AG04450 (cell line): ENCODE measurements at regions not wholly inside any gene's neighbourhood (a gene's known extent, or its start where the extent isn't known, plus 50 kb on each side); places are given as distances from the start of the nearest gene placed in this dataset.

Experiments used
- CTCF ChIA-PET: fragments of 300-600, 350-600 bp; formaldehyde crosslinking; extraction: SDS; loops from one replicate; lab custom pipeline; 2022; ENCODE audit warnings: antibody characterized with exemption, inconsistent platforms; lab: Charles Lee
- POLR2A ChIA-PET: fragments of 350-600 bp; formaldehyde crosslinking; extraction: SDS; loops from one replicate; lab custom pipeline; 2021; ENCODE audit warnings: antibody characterized with exemption, inconsistent platforms; lab: Yijun Ruan, JAX
- DNase-seq: peaks from one replicate; pipeline ENCODE4 v3.0.0-alpha.2; 2011; ENCODE audit warnings: low read depth, low spot score
- H3K27ac ChIP-seq: one replicate; pipeline ENCODE4 v1.5.1; 2012; ENCODE audit warnings: low read depth, low read length, control low read depth
- H3K27me3 ChIP-seq: one replicate; pipeline ENCODE4 v1.6.0; 2012; ENCODE audit warnings: low read length; ENCODE audit not compliant: control insufficient read depth, insufficient read depth
- H3K4me3 ChIP-seq: 2 replicates; pipeline ENCODE4 v1.5.1; 2011; ENCODE audit warnings: mild to moderate bottlenecking, low read depth, low read length, control low read depth
- H3K9me3 ChIP-seq: 2 replicates; pipeline ENCODE4 v1.5.1; 2012; ENCODE audit warnings: low read length; ENCODE audit not compliant: control insufficient read depth, insufficient read depth
- TF ChIP-seq, protein P1 (sequence below): IDR thresholded peaks from 2 replicates; pipeline ENCODE4 v1.5.1; 2011; ENCODE audit warnings: low read depth, low read length, control low read depth, inconsistent platforms

DNA sequence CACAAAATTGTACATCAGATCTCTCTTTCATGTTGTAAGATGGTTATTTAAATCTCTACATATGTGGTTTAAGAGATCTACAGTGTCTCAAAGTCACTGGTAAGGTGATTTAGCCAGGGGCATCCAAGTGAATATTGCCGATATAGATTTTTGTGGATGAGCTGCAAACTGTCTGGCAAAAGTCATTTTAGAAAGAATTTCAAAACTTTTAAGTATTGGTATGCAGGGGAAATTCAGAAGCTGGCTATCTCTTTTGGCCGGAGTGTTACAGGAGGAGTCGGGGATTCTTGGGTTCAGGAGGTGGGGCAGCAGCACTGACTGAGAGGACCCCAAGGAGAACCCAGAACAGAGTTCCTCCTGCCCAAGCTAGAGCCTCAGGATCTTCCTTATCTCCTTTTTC is 69.9 kb downstream of the PTHLH start:
- Histone ChIP-seq H3K4me3 (no peak overlapping the region), H3K27me3 (no peaks in the 10 kb centered on the region), H3K27ac (no peak overlapping the region), H3K9me3 (no peaks in the 10 kb centered on the region)
- TF ChIP-seq, protein P1, sequence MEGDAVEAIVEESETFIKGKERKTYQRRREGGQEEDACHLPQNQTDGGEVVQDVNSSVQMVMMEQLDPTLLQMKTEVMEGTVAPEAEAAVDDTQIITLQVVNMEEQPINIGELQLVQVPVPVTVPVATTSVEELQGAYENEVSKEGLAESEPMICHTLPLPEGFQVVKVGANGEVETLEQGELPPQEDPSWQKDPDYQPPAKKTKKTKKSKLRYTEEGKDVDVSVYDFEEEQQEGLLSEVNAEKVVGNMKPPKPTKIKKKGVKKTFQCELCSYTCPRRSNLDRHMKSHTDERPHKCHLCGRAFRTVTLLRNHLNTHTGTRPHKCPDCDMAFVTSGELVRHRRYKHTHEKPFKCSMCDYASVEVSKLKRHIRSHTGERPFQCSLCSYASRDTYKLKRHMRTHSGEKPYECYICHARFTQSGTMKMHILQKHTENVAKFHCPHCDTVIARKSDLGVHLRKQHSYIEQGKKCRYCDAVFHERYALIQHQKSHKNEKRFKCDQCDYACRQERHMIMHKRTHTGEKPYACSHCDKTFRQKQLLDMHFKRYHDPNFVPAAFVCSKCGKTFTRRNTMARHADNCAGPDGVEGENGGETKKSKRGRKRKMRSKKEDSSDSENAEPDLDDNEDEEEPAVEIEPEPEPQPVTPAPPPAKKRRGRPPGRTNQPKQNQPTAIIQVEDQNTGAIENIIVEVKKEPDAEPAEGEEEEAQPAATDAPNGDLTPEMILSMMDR: no peak
- no peak for DNase-seq
- ChIA-PET CTCF (no interaction called here), POLR2A (no interaction called here)

DNA sequence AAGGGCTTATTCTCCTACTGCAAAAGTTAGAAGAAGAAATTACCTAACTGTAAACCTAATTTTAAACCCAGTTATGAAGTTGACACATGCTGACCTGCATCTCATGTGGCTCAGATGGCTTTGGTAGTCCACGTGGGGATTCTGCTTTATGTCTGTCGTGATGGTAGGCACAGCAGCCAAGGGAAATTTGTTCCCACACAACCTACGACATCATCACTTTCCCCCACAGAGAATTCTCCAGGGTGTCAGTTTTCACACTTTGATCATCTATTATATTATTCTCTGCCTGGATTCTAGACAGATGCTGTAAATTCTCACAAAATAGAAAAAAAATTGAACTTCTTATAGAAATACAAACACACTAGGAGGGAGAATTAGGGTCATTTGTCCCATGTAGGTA is 70.6 kb downstream of the PTHLH start:
- no peaks in the 10 kb centered on the region for H3K9me3 ChIP-seq
- POLR2A ChIA-PET: no interaction called here

DNA sequence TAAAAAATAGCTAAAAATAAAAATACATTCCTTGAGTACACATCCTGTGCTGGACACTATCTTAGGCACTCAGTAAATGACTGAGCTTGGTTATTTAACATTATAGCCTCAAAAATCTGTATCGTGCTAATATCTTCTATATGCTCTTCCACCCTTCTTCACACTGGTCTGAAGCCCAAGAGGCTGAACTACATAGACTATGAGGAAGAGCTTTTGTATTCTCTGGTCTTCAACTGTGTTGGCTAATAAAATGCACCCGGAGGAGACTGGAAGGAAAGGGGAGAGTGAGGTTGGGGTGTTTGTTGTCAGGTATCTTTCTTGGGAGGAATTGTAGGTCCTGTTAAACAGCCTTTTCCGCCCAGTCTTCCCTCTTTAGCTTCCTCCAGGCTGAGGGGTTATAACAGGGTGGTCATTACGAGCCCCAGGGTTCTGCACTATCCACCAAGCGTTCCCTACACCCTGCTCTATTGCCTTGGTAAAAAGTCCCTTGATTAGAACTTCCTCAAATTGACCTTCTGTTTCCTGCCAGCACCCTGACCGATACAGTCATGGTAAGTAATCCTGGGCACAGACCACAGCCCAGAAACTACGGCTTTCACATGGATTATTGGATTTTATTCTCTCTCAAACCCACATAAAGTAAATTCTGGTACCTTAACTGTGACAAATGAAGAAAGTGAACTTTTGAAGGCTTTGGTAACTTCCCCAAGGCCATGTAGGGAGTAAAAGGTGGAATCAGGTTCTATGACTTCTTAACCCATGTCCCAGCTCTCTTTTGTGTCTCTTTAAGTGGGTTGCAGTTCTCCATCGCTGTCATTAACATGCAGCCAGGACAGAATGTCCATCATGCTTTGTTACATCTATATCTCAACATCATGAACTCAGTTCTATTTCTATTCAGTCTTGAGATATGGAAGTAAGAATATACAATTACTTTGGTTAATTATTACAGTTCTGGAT is 71.3 kb downstream of the PTHLH start:
- no peaks in the 10 kb centered on the region for H3K27me3 ChIP-seq
- POLR2A ChIA-PET: no interaction called here
- H3K9me3 ChIP-seq: no peaks in the 10 kb centered on the region
- CTCF ChIA-PET: interaction anchor here (1.1 kb wide), 1 partner anchor 79 kb away, joined by 4 read pairs; no protein-coding TSS in a partner anchor
- H3K4me3 ChIP-seq: no peak overlapping the region
- no peak overlapping the region for H3K27ac ChIP-seq
- TF ChIP-seq, protein P1: no peak
- no peak for DNase-seq

More for the DNA sequence above, 70.6 kb downstream of the PTHLH start:
- Histone ChIP-seq H3K4me3 (no peak overlapping the region), H3K27me3 (no peaks in the 10 kb centered on the region), H3K27ac (no peak overlapping the region)
- CTCF ChIA-PET: no interaction called here
- TF ChIP-seq, protein P1: no peak
- no peak for DNase-seq

DNA sequence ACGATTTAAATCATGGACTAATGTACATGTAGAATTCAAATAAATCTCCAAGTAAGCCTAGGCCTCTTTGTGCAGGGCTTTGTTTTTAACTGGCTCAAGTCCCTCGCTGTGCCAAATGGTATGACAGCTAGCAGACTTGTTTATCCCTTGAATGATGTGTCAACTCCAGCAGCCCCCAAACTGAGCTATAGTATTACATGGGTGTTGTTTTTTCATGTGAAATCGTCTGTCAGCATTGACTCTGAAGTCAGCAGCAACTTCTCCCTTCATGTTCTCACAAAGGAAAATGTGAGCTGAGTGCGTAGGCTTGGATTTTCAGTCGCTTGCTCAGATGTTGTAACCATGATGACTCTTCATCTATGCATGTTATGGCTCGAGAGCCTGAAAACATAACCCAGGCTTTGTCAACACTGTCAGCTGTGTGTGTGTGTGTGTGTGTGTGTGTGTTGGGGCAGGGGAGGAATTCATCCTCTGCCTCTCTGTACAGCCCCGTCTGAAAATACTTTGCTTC is 73.3 kb downstream of the PTHLH start:
- no peak overlapping the region for H3K4me3 ChIP-seq
- H3K27ac ChIP-seq: peak overlapping the region; percentile 91
- ChIA-PET CTCF (interaction anchor here (1.2 kb wide), 1 partner anchor 60 kb away, joined by 3 read pairs; no protein-coding TSS in a partner anchor), POLR2A (interaction anchor here (0.6 to 1.3 kb wide), 9 partner anchors 8 to 1016 kb away, joined by 3 to 10 read pairs (median 3); partner anchors contain the start of genes KLHL42 and MANSC4)
- DNase-seq: peak; percentile 98
- H3K27me3 ChIP-seq: no peaks in the 10 kb centered on the region
- H3K9me3 ChIP-seq: no peaks in the 10 kb centered on the region
- TF ChIP-seq, protein P1: no peak

DNA sequence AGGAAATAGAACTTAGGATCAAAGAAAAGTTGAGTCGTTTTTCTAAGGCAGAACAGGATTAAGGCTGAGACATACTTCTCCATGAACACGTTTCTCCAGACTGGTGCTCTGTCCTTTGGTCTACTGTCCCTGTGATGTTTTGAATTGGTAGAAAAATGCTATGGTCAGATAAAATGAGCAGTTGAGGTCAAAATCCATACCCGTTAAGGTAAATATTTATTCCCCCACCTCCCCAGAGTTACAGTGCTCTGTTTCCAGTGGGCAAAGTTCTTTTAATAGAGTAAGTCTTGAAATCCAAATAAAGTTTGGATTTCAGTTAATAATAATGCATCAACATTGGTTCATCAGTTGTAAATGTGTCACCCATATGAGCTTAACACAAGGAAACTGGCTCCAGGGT is 74.5 kb downstream of the PTHLH start:
- no peaks in the 10 kb centered on the region for H3K9me3 ChIP-seq
- H3K4me3 ChIP-seq: no peak overlapping the region
- DNase-seq: no peak
- ChIA-PET POLR2A (no interaction called here), CTCF (interaction anchor here (1.0 to 1.2 kb wide), 3 partner anchors 43 to 273 kb away, joined by 3 read pairs; no protein-coding TSS in a partner anchor)
- no peak overlapping the region for H3K27ac ChIP-seq
- TF ChIP-seq, protein P1: no peak
- no peaks in the 10 kb centered on the region for H3K27me3 ChIP-seq
